ENCODE measurements at regions not wholly inside any gene's neighbourhood (a gene's known extent, or its start where the extent isn't known, plus 50 kb on each side); places are given as distances from the start of the nearest gene placed in this dataset.
"Not testable (repeated sequence)": the region's sequence is repeated elsewhere in the genome, so short reads cannot be mapped to it uniquely, and the experiment has no call there.

- DNase-seq, result no peak
Observed at GRCh38 chr2:83233326-83233725, 1225.8 kb downstream of the SUCLG1 start.

GRCh38 chr2:83229443-83229842 is 1229.6 kb downstream of the SUCLG1 start:
- DNase-seq, result no peak

GRCh38 chr2:83224591-83225200 is 1234.4 kb downstream of the SUCLG1 start:
- DNase-seq, result no peak

- DNase-seq, result no peak
Observed at GRCh38 chr2:83221258-83221657, 1237.8 kb downstream of the SUCLG1 start.

GRCh38 chr2:83217854-83218253 is 1241.2 kb downstream of the SUCLG1 start:
- no peak for DNase-seq

DNA sequence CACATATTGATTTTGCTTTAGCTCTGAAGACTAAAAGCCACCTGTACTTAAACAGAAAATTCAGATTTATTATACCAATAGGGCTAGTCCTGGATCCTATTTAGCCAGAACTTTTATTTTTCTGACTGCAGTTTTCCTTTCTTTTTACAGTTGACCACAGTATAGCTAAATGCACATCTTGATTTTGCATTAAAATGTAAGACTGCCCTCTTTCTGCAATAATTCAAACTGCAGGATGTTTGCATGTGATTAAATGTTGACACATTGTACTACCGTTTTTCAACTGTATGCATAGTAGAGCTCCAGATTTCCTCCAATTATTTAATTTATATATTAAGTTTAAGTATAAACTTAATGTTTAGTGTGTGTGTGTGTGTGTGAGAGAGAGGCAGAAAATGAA is 1262.9 kb downstream of the SUCLG1 start:
- no peak for DNase-seq

DNA sequence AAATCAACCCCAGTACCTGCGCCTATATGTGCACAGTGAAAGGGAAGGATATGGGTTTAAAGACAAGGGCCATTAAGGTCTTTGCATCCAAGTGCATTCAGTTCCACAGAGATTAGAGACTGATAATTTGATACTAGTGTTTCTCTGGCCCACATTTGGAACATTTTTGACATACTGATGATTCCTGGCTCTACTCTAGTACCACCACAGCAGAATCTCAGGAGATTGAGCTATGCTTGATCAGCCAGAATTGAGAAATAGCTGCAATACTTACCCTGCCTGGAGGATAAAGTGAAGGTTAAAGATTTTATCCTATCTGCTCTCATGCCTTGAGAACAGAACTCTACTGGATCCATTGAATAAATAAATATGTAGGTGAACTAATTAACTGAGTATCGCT is 1267.8 kb downstream of the SUCLG1 start:
- DNase-seq, result no peak

- no peak for DNase-seq
Observed at GRCh38 chr2:83186105-83186760, 1272.8 kb downstream of the SUCLG1 start.

GRCh38 chr2:83180862-83181530 is 1278.1 kb downstream of the SUCLG1 start:
- not testable (repeated sequence) for DNase-seq

DNA sequence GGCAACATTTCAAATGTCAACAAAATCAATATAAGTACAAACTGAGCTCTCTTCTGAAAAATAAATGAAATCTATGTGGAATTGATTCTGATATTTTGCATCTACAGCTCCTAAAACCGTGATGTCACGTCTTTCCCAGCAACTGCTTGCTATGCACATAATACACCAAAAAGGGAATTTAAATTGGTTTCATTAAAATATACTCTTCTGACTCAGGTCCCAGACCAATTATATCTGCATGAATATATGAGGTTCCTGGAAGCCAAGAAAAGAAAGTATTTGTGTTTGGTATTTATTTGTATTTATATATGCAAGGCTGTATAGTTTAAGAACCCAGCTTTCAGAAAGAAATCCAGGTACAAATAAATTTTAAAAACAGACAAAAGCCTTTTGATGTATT is 1282.5 kb downstream of the SUCLG1 start:
- DNase-seq, result no peak

- no peak for DNase-seq
Observed at GRCh38 chr2:83172841-83173240, 1286.2 kb downstream of the SUCLG1 start.

DNA sequence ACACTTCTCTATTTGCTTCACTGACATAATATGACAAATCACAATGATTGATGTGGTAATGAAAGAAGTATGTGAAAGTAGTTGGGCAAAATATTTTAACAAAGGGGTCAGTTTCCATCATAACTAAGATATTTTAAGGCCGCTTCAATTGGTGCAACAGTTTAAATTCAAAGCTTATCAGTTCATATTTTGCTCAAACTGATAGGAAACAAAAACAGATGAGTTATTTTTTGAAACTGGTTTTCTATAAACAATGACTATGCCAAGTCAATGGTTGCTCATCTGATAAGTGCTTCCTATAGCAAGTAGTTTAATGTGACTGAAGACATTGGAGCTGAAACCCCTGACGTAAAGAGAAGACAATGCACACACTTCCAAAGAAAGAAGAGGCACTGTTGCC is 1290.7 kb downstream of the SUCLG1 start:
- no peak for DNase-seq

DNA sequence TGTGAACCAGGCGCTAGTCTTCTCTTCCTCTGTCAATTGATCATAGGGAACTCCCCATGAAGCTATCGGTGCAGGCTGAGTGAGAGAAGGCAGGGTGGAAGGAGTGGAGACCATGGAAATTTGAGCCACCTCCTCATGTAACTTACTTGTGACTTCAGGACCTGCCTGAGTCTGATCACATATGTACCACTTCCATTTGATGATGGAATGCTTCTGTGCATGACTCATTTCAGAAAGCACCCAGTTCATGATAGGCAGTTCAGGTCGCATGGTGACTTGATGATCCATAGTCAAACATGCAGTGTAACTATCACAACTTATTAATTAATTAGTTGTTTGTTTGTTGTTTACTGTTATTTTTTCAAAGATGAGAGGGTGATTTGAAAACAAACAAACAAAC is 1296.7 kb downstream of the SUCLG1 start:
- no peak for DNase-seq

DNA sequence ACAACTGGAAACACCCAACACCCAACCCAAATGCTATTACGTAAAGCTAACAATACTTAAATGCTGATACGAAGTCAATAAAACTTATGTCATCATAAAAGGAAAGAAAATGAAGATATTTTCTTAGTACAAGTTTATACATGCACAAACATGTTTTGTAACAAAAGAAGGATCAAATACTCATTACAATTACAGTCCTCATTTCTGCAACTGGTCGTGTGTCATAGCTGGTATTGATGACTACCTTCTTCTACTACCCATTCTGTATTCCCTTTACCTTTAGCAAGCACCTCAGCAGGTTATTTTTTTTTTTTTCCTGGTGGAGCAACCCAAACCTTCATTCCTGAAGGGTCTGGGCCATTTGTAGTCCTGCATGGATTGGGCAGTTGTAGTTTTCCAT is 1298.5 kb downstream of the SUCLG1 start:
- no peak for DNase-seq

- DNase-seq, result no peak
Observed at GRCh38 chr2:83155826-83156225, 1303.3 kb downstream of the SUCLG1 start.

DNA sequence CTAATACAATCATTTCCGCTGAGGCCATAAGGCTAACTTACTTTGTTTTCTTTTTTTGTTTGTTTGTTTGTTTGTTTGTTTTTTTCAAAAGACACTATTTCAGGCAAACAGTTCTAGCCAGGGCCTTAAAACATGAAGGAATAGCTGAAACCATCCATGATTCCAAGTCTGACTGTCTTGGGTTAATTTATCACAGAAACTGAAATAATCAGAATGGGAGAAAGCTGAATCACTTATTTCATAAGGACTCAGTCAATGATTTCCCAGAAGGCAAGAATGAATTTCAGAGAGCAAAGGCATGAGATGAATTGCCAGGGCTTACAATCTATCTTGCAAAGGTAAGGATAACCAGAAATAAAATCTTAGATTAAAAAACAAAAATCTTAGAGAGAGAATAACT is 1315.1 kb downstream of the SUCLG1 start:
- no peak for DNase-seq

DNA sequence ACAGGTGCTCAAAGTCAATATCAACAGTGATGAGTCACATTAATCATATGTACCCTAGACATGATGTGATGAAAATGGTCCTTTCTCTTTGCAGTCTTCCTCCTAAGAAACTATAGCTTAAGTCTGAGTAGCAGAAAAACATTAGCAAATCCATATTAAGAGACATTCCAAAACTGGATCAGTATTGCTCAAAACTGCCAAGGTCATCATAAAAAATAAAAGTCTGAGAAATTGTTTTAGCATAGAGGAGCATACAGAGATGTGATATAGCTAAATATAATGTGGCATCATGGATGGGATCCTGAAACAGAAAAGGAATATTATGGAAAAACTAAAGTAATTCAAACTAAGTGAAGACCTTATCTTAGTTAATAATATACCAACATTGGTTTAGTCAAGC is 1316.1 kb downstream of the SUCLG1 start:
- DNase-seq, result no peak

- no peak for DNase-seq
Observed at GRCh38 chr2:83115606-83116005, 1343.5 kb downstream of the SUCLG1 start.

- DNase-seq, result no peak
Observed at GRCh38 chr2:83115155-83115554, 1343.9 kb downstream of the SUCLG1 start.

DNA sequence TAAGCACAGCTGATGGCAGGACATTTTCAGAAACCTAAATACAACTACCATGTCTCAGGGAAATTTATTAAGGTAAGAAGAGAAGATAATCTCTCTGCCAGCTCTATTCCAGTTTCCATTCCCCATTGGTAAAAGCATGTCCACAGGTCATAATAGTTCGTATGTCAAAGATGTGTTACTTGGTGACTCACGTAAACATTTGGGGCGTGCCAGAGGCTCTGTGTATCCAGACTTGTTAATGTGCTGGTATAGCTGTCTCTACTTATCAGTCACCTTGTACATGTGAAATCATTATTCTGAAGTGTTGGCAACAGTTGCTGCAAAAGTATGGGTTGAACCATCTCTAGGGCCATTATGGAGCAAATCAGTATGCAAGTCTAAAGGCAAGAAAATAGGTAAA is 1345.1 kb downstream of the SUCLG1 start:
- DNase-seq, result no peak

- DNase-seq, result no peak
Observed at GRCh38 chr2:83112858-83113257, 1346.2 kb downstream of the SUCLG1 start.

DNA sequence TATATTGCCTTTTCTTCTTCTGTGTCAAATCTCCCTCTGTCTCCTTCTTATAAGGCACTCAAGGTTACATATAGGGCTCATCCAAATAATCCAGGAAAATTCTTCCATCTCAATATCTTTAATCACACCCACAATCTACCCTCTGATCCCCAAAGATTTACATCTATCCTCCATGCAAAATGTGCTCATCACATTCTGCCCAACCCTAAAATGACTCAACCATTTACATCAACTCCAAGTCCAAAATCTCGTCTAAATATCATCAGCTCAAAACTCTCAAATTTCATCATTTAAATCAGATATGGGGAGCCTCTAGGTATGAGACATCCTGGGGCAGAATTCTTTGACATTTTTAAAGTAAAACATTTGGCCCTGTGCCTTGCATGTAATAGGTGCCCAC is 1349.8 kb downstream of the SUCLG1 start:
- DNase-seq, result no peak

GRCh38 chr2:83106853-83107252 is 1352.2 kb downstream of the SUCLG1 start:
- DNase-seq, result no peak

DNA sequence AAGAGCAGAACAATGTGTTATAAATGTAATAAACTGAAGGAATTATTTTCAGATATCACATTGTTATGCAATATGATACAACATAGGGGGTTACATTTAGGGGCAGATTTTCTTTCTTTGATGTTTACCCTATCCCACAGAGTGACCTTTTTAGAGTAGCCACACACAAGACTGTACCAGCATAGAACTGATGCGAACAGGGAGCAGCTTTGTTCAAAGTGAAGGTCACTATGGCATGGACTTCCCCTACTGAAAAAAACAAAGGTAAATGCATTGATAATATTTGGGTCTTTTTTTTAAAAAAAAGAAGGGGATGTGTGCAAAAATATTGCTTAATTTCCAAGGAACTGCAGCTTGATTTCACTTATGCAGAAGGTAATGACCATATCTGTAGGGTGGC is 1354.9 kb downstream of the SUCLG1 start:
- no peak for DNase-seq

GRCh38 chr2:83103613-83104012 is 1355.5 kb downstream of the SUCLG1 start:
- no peak for DNase-seq
